KMS-11 (cell line): ENCODE measurements at regions not wholly inside any gene's neighbourhood (a gene's known extent, or its start where the extent isn't known, plus 50 kb on each side); places are given as distances from the start of the nearest gene placed in this dataset.

Source experiments
- H2AFZ ChIP-seq: fragments of 200-600 bp; sonication (generic); 2 replicates; pipeline ENCODE4 v1.6.1; 2016; ENCODE audit warnings: antibody characterized with exemption, mixed run types, low read depth
- H3K27ac ChIP-seq: fragments of 200-600 bp; sonication (generic); 2 replicates; pipeline ENCODE4 v1.6.1; 2016; ENCODE audit warnings: mild to moderate bottlenecking, mixed run types
- H3K27me3 ChIP-seq: fragments of 200-600 bp; sonication (generic); 2 replicates; pipeline ENCODE4 v1.6.1; 2017; ENCODE audit warnings: mild to moderate bottlenecking, low read depth, mixed run types, moderate library complexity; ENCODE audit not compliant: insufficient read depth
- H3K36me3 ChIP-seq: fragments of 200-600 bp; sonication (generic); 2 replicates; pipeline ENCODE4 v1.6.1; 2017; ENCODE audit warnings: mild to moderate bottlenecking, mixed run types; ENCODE audit not compliant: insufficient read depth
- H3K4me1 ChIP-seq: fragments of 200-600 bp; sonication (generic); 2 replicates; pipeline ENCODE4 v1.6.1; 2016; ENCODE audit warnings: mild to moderate bottlenecking, low read depth, mixed run types; ENCODE audit not compliant: poor library complexity, severe bottlenecking
- H3K4me2 ChIP-seq: fragments of 200-600 bp; sonication (generic); 2 replicates; pipeline ENCODE4 v1.7.0; 2016; ENCODE audit warnings: mild to moderate bottlenecking, mixed run types
- H3K4me3 ChIP-seq: fragments of 200-600 bp; sonication (generic); IDR thresholded peaks from 2 replicates; pipeline ENCODE4 v1.6.1; 2017; ENCODE audit warnings: low read depth, low read length, mixed read lengths; ENCODE audit not compliant: insufficient read depth
- H3K79me2 ChIP-seq: fragments of 200-600 bp; sonication (generic); 2 replicates; pipeline ENCODE4 v1.6.1; 2016; ENCODE audit warnings: low read depth, mixed run types; ENCODE audit not compliant: insufficient read depth
- H3K9ac ChIP-seq: fragments of 200-600 bp; sonication (generic); 2 replicates; pipeline ENCODE4 v1.6.1; 2016; ENCODE audit warnings: mild to moderate bottlenecking, mixed run types
- H4K20me1 ChIP-seq: fragments of 200-600 bp; sonication (generic); 2 replicates; pipeline ENCODE4 v1.6.1; 2016; ENCODE audit warnings: mild to moderate bottlenecking, mixed run types; ENCODE audit not compliant: insufficient read depth
- TF ChIP-seq, protein P1 (sequence below): fragments of 200-600 bp; sonication (generic); conservative IDR thresholded peaks from 2 replicates; pipeline ENCODE4 v1.6.1; 2017; ENCODE audit warnings: low read depth, mild to moderate bottlenecking, antibody characterized with exemption, low read length, moderate library complexity, mixed read lengths

DNA sequence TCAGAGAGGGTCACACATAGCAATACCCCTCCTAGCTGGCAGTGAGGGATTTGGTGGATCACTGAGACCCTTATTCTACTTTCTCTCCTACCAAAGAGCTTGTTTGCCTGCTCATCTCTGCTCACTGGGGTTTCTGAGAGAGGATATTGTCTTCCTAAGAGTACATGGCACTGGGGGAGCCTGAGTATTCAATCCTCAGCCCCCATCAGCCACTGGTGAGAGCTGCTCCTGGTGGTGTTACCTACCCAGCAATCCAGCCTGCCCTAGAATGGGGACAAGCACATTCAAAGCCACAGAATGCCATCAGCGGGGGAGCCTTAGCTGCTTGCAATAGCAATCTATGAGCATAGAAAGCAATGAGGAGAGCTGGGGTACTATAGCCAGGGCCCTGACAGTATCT, 281.1 kb downstream of the WDR11 start:
- TF ChIP-seq, protein P1, sequence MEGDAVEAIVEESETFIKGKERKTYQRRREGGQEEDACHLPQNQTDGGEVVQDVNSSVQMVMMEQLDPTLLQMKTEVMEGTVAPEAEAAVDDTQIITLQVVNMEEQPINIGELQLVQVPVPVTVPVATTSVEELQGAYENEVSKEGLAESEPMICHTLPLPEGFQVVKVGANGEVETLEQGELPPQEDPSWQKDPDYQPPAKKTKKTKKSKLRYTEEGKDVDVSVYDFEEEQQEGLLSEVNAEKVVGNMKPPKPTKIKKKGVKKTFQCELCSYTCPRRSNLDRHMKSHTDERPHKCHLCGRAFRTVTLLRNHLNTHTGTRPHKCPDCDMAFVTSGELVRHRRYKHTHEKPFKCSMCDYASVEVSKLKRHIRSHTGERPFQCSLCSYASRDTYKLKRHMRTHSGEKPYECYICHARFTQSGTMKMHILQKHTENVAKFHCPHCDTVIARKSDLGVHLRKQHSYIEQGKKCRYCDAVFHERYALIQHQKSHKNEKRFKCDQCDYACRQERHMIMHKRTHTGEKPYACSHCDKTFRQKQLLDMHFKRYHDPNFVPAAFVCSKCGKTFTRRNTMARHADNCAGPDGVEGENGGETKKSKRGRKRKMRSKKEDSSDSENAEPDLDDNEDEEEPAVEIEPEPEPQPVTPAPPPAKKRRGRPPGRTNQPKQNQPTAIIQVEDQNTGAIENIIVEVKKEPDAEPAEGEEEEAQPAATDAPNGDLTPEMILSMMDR, result no peak

DNA sequence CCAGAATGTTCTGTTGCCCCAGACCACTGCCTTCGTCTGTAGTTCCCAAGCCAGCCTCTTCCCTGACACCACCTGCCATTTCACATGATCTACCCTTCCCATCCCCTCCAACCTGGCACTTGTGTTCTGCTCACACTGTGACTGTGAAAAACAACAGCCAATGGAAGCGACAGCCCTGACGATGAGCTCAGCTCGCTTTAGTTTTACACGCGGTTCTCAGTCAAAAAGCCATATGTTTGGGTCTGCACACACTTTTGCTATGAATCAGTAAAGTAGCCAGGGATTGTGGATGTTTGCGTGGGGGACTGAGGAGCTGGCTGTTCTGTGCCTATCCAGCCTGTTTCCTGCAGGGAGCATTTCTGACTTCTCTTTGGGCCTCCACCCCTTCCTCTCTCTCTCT, 282.7 kb downstream of the WDR11 start:
- Histone ChIP-seq H3K9ac (no peak overlapping the region), H4K20me1 (no peaks in the 10 kb centered on the region)

More for the DNA sequence above, 281.1 kb downstream of the WDR11 start:
- Histone ChIP-seq H3K79me2 (no peaks in the 10 kb centered on the region), H3K36me3 (no peaks in the 10 kb centered on the region), H3K9ac (no peak overlapping the region), H2AFZ (no peak overlapping the region), H3K4me1 (no peaks in the 10 kb centered on the region), H4K20me1 (no peaks in the 10 kb centered on the region), H3K27ac (no peak overlapping the region), H3K4me2 (no peak overlapping the region), H3K27me3 (no peaks in the 10 kb centered on the region), H3K4me3 (no peak overlapping the region)

DNA sequence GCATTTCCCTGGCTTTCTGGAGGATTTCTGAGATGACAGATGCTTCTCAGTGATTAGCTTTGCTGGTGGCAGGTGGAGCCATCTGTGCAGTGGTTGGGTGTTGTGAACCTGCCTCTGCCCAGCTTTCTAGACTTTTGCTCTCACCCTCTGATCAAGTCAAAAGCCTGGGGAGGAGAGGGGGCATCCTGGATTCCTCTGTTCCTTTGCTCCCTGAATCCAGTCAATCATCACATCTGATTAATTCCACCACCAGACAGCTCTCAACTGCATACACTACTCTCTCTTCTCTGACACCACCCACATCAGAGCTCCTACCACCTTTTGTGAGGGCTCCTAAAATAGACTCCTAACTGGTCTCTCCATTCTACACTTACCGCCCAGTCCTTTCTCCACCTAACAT, 283.5 kb downstream of the WDR11 start:
- no peak overlapping the region for H3K4me3 ChIP-seq
- no peaks in the 10 kb centered on the region for H3K79me2 ChIP-seq
- H3K27me3 ChIP-seq, result no peaks in the 10 kb centered on the region
- no peak overlapping the region for H2AFZ ChIP-seq
- H3K4me1 ChIP-seq, result no peaks in the 10 kb centered on the region
- no peaks in the 10 kb centered on the region for H3K36me3 ChIP-seq
- no peak overlapping the region for H3K4me2 ChIP-seq
- TF ChIP-seq, protein P1, result no peak
- H4K20me1 ChIP-seq, result no peaks in the 10 kb centered on the region
- H3K27ac ChIP-seq, result no peak overlapping the region
- H3K9ac ChIP-seq, result no peak overlapping the region

More for the DNA sequence above, 282.7 kb downstream of the WDR11 start:
- H3K4me1 ChIP-seq, result no peaks in the 10 kb centered on the region
- H3K4me3 ChIP-seq, result no peak overlapping the region
- H3K27ac ChIP-seq, result no peak overlapping the region
- H3K36me3 ChIP-seq, result no peaks in the 10 kb centered on the region
- H2AFZ ChIP-seq, result no peak overlapping the region
- no peaks in the 10 kb centered on the region for H3K27me3 ChIP-seq
- TF ChIP-seq, protein P1, result no peak
- no peak overlapping the region for H3K4me2 ChIP-seq
- H3K79me2 ChIP-seq, result no peaks in the 10 kb centered on the region

DNA sequence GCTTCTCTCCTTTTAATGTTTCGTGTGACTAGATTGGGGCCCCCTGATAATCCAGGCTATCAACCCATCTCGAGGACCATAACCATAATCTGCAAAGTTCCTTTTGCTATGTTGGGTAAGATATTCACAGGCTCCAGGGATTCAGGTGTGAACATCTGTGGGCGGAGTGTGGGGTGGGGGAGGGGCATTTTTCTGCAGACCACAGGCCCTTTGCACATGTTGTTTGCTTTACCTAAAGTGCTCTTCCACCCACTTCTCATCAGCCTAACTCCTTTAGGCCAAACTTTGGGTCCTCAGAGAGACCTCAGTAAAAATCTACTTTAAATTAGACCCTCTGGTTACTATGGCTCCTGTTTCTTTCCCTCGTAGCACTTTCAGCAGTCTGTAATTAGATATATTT, 284.4 kb downstream of the WDR11 start:
- no peak overlapping the region for H3K4me3 ChIP-seq
- no peak overlapping the region for H3K27ac ChIP-seq
- H3K79me2 ChIP-seq, result no peaks in the 10 kb centered on the region
- H3K9ac ChIP-seq, result no peak overlapping the region
- H2AFZ ChIP-seq, result no peak overlapping the region
- H3K27me3 ChIP-seq, result no peaks in the 10 kb centered on the region
- H3K4me1 ChIP-seq, result no peaks in the 10 kb centered on the region
- H3K36me3 ChIP-seq, result no peaks in the 10 kb centered on the region
- TF ChIP-seq, protein P1, result no peak
- H4K20me1 ChIP-seq, result no peaks in the 10 kb centered on the region
- H3K4me2 ChIP-seq, result no peak overlapping the region

DNA sequence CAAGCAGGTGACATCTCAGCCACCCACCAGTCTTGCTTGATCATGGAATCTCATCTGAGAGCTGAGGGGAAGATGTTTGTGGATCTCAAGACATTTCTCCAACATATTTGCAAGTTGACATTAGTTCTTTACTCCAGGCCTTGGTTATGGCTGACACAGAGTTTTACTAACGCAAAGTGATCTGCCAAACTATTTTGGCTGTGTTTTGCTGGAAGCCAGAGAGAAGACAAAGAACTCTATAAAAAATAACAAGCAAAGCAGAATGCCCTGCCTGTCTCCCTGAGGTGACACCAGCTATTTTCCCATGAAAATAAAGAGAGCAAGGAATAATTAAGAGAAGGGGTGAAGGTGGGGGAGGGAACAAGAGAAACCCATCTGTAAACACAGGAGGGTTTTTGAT, 286.4 kb downstream of the WDR11 start:
- H3K9ac ChIP-seq, result no peak overlapping the region
- H3K27me3 ChIP-seq, result no peaks in the 10 kb centered on the region
- H3K4me2 ChIP-seq, result no peak overlapping the region
- TF ChIP-seq, protein P1, result no peak
- H4K20me1 ChIP-seq, result no peaks in the 10 kb centered on the region
- H3K79me2 ChIP-seq, result no peaks in the 10 kb centered on the region
- no peak overlapping the region for H2AFZ ChIP-seq
- no peak overlapping the region for H3K27ac ChIP-seq
- H3K36me3 ChIP-seq, result no peaks in the 10 kb centered on the region
- H3K4me1 ChIP-seq, result no peaks in the 10 kb centered on the region
- H3K4me3 ChIP-seq, result no peak overlapping the region
